HG03108 (cell line): ENCODE measurements at regions not wholly inside any gene's neighbourhood (a gene's known extent, or its start where the extent isn't known, plus 50 kb on each side); places are given as distances from the start of the nearest gene placed in this dataset.

Experiments
- ATAC-seq: cut with Tn5 transposase; IDR thresholded peaks from one replicate; pipeline ENCODE4 v1.9.1; 2021; ENCODE audit warnings: moderate library complexity; ENCODE audit not compliant: unreplicated experiment

- no peak for ATAC-seq
Measured at GRCh38 chr6:139588076-139588639, 213.7 kb upstream of the CITED2 start.

GRCh38 chr6:139587469-139587868 lies 213.0 kb upstream of the CITED2 start:
- ATAC-seq: no peak

GRCh38 chr6:139586273-139586672 lies 211.8 kb upstream of the CITED2 start:
- ATAC-seq: no peak

- no peak for ATAC-seq
Measured at GRCh38 chr6:139584599-139584998, 210.2 kb upstream of the CITED2 start.

GRCh38 chr6:139583420-139583819 lies 209.0 kb upstream of the CITED2 start:
- ATAC-seq: no peak

GRCh38 chr6:139582956-139583355 lies 208.5 kb upstream of the CITED2 start:
- ATAC-seq: no peak

- ATAC-seq: no peak
Measured at GRCh38 chr6:139581485-139581865, 207.0 kb upstream of the CITED2 start.

GRCh38 chr6:139580592-139581484 lies 206.4 kb upstream of the CITED2 start:
- peak; percentile 91 for ATAC-seq

- no peak for ATAC-seq
Measured at GRCh38 chr6:139577763-139578604, 203.5 kb upstream of the CITED2 start.

GRCh38 chr6:139577124-139577762 lies 202.8 kb upstream of the CITED2 start:
- ATAC-seq: no peak

GRCh38 chr6:139572001-139572400 lies 197.6 kb upstream of the CITED2 start:
- ATAC-seq: no peak

GRCh38 chr6:139570166-139570565 lies 195.7 kb upstream of the CITED2 start:
- no peak for ATAC-seq

- no peak for ATAC-seq
Measured at GRCh38 chr6:139569566-139569965, 195.1 kb upstream of the CITED2 start.

- ATAC-seq: no peak
Measured at GRCh38 chr6:139568956-139569538, 194.6 kb upstream of the CITED2 start.

- no peak for ATAC-seq
Measured at GRCh38 chr6:139568151-139568955, 193.9 kb upstream of the CITED2 start.

- ATAC-seq: no peak
Measured at GRCh38 chr6:139567095-139567494, 192.6 kb upstream of the CITED2 start.

GRCh38 chr6:139565591-139565990 lies 191.1 kb upstream of the CITED2 start:
- no peak for ATAC-seq

GRCh38 chr6:139557547-139557946 lies 183.1 kb upstream of the CITED2 start:
- ATAC-seq: no peak

GRCh38 chr6:139556532-139556931 lies 182.1 kb upstream of the CITED2 start:
- no peak for ATAC-seq

GRCh38 chr6:139553916-139554315 lies 179.5 kb upstream of the CITED2 start:
- ATAC-seq: no peak
